OCI-LY3 (cell line): ENCODE measurements at regions not wholly inside any gene's neighbourhood (a gene's known extent, or its start where the extent isn't known, plus 50 kb on each side); places are given as distances from the start of the nearest gene placed in this dataset.

ENCODE experiments used
- H2AFZ ChIP-seq: fragments of 200-600, 300-600 bp; shearing (Covaris generic); 2 replicates; pipeline ENCODE4 v1.6.0; 2014; ENCODE audit warnings: antibody characterized with exemption, low read depth, low read length
- H3K27ac ChIP-seq: fragments of 200-600, 300-600 bp; sonication (generic); 2 replicates; pipeline ENCODE4 v1.5.1; 2014; ENCODE audit warnings: mild to moderate bottlenecking, low read length, moderate library complexity, mixed read lengths
- H3K27me3 ChIP-seq: fragments of 200-600, 300-600 bp; sonication (generic); 2 replicates; pipeline ENCODE4 v1.6.1; 2014; ENCODE audit warnings: low read depth, low read length, mixed read lengths
- H3K36me3 ChIP-seq: fragments of 200-600, 300-600 bp; sonication (generic); replicated peaks from 2 replicates; pipeline ENCODE3; 2014; ENCODE audit warnings: low read depth, low read length, mixed read lengths
- H3K4me1 ChIP-seq: fragments of 300-600, 200-600 bp; sonication (generic); 2 replicates; pipeline ENCODE4 v1.6.1; 2014; ENCODE audit warnings: low read length, mixed read lengths
- H3K4me2 ChIP-seq: fragments of 200-600, 300-600 bp; sonication (generic); 2 replicates; pipeline ENCODE4 v1.6.1; 2014; ENCODE audit warnings: low read length, mixed read lengths
- H3K4me3 ChIP-seq: fragments of 300-600, 200-600 bp; sonication (generic); 2 replicates; pipeline ENCODE4 v1.5.1; 2014; ENCODE audit warnings: antibody characterized with exemption, mild to moderate bottlenecking, low read length, moderate library complexity
- H3K79me2 ChIP-seq: fragments of 300-600, 200-600 bp; shearing (Covaris generic); 2 replicates; pipeline ENCODE4 v1.6.1; 2014; ENCODE audit warnings: mild to moderate bottlenecking, low read length, mixed read lengths
- H3K9ac ChIP-seq: fragments of 300-600, 200-600 bp; shearing (Covaris generic); 2 replicates; pipeline ENCODE4 v1.6.0; 2014; ENCODE audit warnings: mild to moderate bottlenecking, low read length, moderate library complexity
- H3K9me3 ChIP-seq: fragments of 200-600, 300-600 bp; shearing (Covaris generic); 2 replicates; pipeline ENCODE4 v1.6.1; 2014; ENCODE audit warnings: low read length, mixed read lengths; ENCODE audit not compliant: insufficient read depth
- H4K20me1 ChIP-seq: fragments of 200-600, 300-600 bp; sonication (generic); 2 replicates; pipeline ENCODE4 v1.6.1; 2016; ENCODE audit warnings: low read length, mixed read lengths; ENCODE audit not compliant: insufficient read depth
- EZH2phosphoT487 ChIP-seq: fragments of 200-600 bp; shearing (Covaris generic); IDR thresholded peaks from 2 replicates; pipeline ENCODE4 v1.6.1; 2018; ENCODE audit warnings: antibody characterized with exemption, mixed run types, low read depth
- TF ChIP-seq, protein P1 (sequence below): fragments of 200-600, 300-600 bp; sonication (generic); IDR thresholded peaks from 2 replicates; pipeline ENCODE4 v1.5.1; 2014; ENCODE audit warnings: antibody characterized with exemption, low read length, low read depth

DNA sequence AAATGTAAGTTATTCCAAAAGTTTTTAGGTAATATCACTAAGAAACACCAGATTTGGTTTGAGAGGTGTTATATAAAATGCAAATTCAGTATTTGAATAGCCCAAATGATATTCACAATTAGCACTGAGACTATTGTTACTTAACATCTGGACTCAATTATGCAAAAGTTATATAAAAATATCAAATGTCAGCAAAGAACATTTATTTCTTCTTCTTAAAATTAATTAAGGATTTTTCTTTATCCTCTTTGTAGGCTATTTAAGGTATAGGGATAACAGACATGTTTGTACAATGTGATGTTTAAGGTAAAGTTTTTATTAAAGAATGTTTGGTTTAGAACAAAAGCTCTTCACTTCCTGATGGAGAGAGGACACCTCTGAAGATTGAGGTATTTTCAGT is 63.3 kb upstream of the GK2 start:
- no peak overlapping the region for H3K4me3 ChIP-seq
- no peaks in the 10 kb centered on the region for H3K4me1 ChIP-seq
- H3K79me2 ChIP-seq: no peaks in the 10 kb centered on the region
- no peaks in the 10 kb centered on the region for H3K36me3 ChIP-seq
- H3K27me3 ChIP-seq: no peaks in the 10 kb centered on the region
- no peaks in the 10 kb centered on the region for H3K9me3 ChIP-seq
- no peak overlapping the region for H3K27ac ChIP-seq
- H3K9ac ChIP-seq: no peak overlapping the region
- H4K20me1 ChIP-seq: no peaks in the 10 kb centered on the region
- H2AFZ ChIP-seq: no peak overlapping the region
- TF ChIP-seq, protein P1, sequence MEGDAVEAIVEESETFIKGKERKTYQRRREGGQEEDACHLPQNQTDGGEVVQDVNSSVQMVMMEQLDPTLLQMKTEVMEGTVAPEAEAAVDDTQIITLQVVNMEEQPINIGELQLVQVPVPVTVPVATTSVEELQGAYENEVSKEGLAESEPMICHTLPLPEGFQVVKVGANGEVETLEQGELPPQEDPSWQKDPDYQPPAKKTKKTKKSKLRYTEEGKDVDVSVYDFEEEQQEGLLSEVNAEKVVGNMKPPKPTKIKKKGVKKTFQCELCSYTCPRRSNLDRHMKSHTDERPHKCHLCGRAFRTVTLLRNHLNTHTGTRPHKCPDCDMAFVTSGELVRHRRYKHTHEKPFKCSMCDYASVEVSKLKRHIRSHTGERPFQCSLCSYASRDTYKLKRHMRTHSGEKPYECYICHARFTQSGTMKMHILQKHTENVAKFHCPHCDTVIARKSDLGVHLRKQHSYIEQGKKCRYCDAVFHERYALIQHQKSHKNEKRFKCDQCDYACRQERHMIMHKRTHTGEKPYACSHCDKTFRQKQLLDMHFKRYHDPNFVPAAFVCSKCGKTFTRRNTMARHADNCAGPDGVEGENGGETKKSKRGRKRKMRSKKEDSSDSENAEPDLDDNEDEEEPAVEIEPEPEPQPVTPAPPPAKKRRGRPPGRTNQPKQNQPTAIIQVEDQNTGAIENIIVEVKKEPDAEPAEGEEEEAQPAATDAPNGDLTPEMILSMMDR: no peak
- TF ChIP-seq EZH2phosphoT487: no peak
- H3K4me2 ChIP-seq: no peak overlapping the region

DNA sequence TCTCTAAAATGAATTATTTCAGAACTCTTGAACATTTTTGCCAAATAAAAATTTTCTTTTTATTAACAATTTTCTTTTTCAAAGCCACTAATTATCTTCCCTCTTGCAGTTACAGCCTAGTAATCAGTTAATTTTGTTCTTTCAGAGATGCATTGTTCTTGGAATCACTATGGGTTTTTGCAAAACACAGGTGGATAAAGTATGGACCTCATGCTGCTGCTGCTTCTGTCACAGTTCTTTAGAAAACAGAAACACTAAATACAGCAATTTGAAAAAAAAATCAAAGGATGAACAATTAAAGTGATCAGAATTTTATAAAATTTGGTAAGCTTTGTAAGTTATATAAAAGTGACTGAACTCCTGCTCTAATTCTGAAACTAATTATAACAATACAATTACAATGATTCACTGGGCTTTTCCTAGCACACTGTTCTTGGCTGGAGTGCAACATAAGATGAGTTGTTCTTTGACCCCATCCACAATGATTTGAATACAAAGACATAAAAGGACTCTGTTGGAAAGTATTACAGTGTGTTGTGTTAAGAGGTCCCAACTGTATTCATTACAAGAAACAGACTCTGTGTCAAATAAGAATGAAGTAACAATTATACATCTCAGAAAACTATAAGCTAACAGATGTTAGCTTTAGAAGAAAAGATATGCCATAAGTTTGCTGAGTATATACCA is 59.4 kb upstream of the GK2 start:
- no peak for TF ChIP-seq EZH2phosphoT487
- TF ChIP-seq, protein P1: no peak

DNA sequence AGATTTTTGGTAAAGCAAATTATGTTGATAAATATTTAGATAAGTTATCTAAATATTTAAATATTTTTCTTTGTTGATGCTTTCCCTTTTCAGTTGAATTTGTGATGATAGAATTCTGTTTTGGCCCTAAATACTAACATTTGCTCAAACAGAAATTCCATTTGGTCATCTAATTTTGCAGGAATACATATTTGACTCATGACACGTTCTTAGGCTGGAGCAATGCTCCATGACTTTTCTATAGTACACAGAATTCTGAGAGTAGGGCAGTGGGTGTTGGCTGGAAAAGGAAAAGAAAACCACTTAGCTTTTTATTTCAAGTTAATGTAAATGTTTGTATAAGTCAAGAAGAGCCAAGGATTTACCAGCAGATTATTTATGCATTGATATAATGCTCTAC is 58.6 kb upstream of the GK2 start:
- no peaks in the 10 kb centered on the region for H3K79me2 ChIP-seq
- H3K9ac ChIP-seq: no peak overlapping the region
- H3K27me3 ChIP-seq: no peaks in the 10 kb centered on the region
- no peak overlapping the region for H3K4me3 ChIP-seq
- no peaks in the 10 kb centered on the region for H3K9me3 ChIP-seq
- no peak overlapping the region for H2AFZ ChIP-seq
- H3K4me1 ChIP-seq: no peaks in the 10 kb centered on the region
- H4K20me1 ChIP-seq: no peaks in the 10 kb centered on the region
- H3K4me2 ChIP-seq: no peak overlapping the region
- TF ChIP-seq, protein P1: no peak
- no peak for TF ChIP-seq EZH2phosphoT487
- no peaks in the 10 kb centered on the region for H3K36me3 ChIP-seq
- no peak overlapping the region for H3K27ac ChIP-seq

More for the DNA sequence above, 59.4 kb upstream of the GK2 start:
- Histone ChIP-seq H4K20me1 (no peaks in the 10 kb centered on the region), H3K9me3 (no peaks in the 10 kb centered on the region), H3K36me3 (no peaks in the 10 kb centered on the region), H3K27me3 (no peaks in the 10 kb centered on the region), H3K4me2 (no peak overlapping the region), H3K4me3 (no peak overlapping the region), H2AFZ (no peak overlapping the region), H3K4me1 (no peaks in the 10 kb centered on the region), H3K9ac (no peak overlapping the region), H3K27ac (no peak overlapping the region), H3K79me2 (no peaks in the 10 kb centered on the region)
